ENCODE measurements at regions not wholly inside any gene's neighbourhood (a gene's known extent, or its start where the extent isn't known, plus 50 kb on each side); places are given as distances from the start of the nearest gene placed in this dataset.

DNA sequence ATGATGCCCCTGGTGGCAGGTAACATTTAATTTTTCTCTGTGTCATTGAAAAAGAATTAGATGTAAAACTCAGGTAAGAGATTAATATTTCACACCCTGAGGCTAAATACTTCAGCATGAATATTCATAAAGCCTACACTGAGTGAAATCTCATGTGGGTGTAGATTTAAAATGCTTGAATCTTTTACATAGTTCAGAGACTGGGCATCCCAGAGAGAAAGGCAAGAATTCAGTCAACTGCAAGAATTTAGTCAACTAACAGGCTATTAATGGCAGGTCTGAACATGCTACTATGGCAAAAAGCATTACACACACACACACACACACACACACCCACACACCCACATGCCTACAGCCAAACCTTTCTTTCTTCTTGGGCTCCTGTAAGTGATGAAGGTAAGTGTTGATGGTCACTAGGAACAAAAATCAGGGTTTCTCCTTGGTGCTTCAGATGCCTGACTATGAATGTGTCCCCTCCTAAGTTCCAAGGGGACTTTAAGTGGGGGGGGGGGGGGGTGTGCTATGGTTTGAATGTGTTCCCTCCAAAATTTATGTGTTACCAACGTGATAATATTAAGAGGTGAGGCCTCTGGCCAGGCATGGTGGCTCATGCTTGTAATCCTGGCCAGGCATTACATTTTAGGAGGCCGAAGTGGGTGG, 63.7 kb upstream of the PSMD7 start:
- ATAC-seq (no peak), DNase-seq (no peak)
- intact Hi-C loops (cut with micrococcal nuclease): no loop called here
- Mint-ChIP-seq H3K27ac (no peak overlapping the region), H3K27me3 (peaks cover 1% of the 10 kb centered on the region), H3K4me1 (ENCODE audit: low read depth) (no peaks in the 10 kb centered on the region), H3K9me3 (no peaks in the 10 kb centered on the region), H3K36me3 (ENCODE audit: low read depth) (no peaks in the 10 kb centered on the region), H3K4me3 (no peak overlapping the region)
- CTCF ChIA-PET: no interaction called here
- TF ChIP-seq, protein P1, sequence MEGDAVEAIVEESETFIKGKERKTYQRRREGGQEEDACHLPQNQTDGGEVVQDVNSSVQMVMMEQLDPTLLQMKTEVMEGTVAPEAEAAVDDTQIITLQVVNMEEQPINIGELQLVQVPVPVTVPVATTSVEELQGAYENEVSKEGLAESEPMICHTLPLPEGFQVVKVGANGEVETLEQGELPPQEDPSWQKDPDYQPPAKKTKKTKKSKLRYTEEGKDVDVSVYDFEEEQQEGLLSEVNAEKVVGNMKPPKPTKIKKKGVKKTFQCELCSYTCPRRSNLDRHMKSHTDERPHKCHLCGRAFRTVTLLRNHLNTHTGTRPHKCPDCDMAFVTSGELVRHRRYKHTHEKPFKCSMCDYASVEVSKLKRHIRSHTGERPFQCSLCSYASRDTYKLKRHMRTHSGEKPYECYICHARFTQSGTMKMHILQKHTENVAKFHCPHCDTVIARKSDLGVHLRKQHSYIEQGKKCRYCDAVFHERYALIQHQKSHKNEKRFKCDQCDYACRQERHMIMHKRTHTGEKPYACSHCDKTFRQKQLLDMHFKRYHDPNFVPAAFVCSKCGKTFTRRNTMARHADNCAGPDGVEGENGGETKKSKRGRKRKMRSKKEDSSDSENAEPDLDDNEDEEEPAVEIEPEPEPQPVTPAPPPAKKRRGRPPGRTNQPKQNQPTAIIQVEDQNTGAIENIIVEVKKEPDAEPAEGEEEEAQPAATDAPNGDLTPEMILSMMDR (IDR thresholded peaks at IDR 0.05): no peak
- POLR2A ChIA-PET: no interaction called here

- TF ChIP-seq, protein P1 (IDR thresholded peaks at IDR 0.05): no peak
- CTCF ChIA-PET: no interaction called here
- no peaks in the 10 kb centered on the region for H3K36me3 Mint-ChIP-seq (ENCODE audit: low read depth)
- H3K4me1 Mint-ChIP-seq (ENCODE audit: low read depth): no peaks in the 10 kb centered on the region
- intact Hi-C loops (cut with micrococcal nuclease): no loop called here
- ATAC-seq (no peak), DNase-seq (no peak)
- POLR2A ChIA-PET: no interaction called here
- no peaks in the 10 kb centered on the region for H3K9me3 Mint-ChIP-seq
- H3K4me3 Mint-ChIP-seq: no peak overlapping the region
- peaks cover 4% of the 10 kb centered on the region for H3K27me3 Mint-ChIP-seq
- H3K27ac Mint-ChIP-seq: no peak overlapping the region
These were observed 66.5 kb upstream of the PSMD7 start for GRCh38 chr16:74230126-74230525.

GRCh38 chr16:74226338-74226954, 70.2 kb upstream of the PSMD7 start:
- CTCF ChIA-PET: interaction anchor here (1.0 to 1.8 kb wide), 4 partner anchors 8 to 219 kb away, joined by 3 to 4 read pairs (median 4); no protein-coding TSS in a partner anchor
- POLR2A ChIA-PET: no interaction called here
- intact Hi-C loops (cut with micrococcal nuclease): no loop called here
- H3K4me3 Mint-ChIP-seq: no peak overlapping the region
- no peaks in the 10 kb centered on the region for H3K9me3 Mint-ChIP-seq
- no peak overlapping the region for H3K27ac Mint-ChIP-seq
- TF ChIP-seq, protein P1 (IDR thresholded peaks at IDR 0.05): peak; percentile 19
- no peaks in the 10 kb centered on the region for H3K4me1 Mint-ChIP-seq (ENCODE audit: low read depth)
- ATAC-seq (no peak), DNase-seq (no peak)
- no peaks in the 10 kb centered on the region for H3K36me3 Mint-ChIP-seq (ENCODE audit: low read depth)
- H3K27me3 Mint-ChIP-seq: peaks cover 5% of the 10 kb centered on the region

DNA sequence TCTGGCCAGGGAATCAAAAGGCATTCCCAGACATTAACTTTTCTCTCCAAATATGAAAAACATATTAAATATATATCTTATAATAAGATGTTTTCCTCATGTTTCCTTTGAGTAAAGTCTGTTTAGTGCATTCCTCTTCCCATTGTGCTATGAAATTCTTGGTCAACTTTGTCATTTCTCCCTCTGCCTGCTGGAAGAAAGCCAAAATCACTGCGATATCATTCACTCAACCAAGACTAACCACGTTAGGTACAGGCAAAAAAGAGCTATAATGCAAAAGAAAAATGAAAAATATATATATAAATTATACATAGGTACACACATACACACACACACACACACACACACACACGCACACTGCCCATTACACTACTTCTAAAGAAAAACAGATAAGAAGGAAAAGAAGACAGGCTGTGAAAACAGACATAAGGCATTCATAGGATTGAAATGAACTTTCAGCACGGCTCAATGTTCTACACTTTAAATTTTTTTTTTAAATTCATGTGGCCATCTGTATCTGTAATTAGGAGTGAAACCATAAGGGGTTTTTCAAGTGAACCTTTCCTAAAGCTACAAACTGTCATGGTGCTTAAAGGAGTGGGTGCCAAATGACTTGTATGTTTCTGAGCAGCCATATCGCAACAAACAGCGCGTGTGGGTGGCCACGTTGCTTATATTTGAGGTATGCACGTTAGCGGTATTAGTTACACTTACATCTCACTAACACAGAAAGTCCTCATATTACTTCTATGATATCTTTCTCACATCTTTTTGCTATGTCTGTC, 71.6 kb upstream of the PSMD7 start:
- H3K27me3 Mint-ChIP-seq: peaks cover 5% of the 10 kb centered on the region
- ChIA-PET POLR2A (no interaction called here), CTCF (interaction anchor here (1.8 kb wide), 1 partner anchor 17 kb away, joined by 4 read pairs; no protein-coding TSS in a partner anchor)
- H3K9me3 Mint-ChIP-seq: no peaks in the 10 kb centered on the region
- H3K36me3 Mint-ChIP-seq (ENCODE audit: low read depth): no peaks in the 10 kb centered on the region
- H3K27ac Mint-ChIP-seq: no peak overlapping the region
- intact Hi-C loops (cut with micrococcal nuclease): no loop called here
- no peak overlapping the region for H3K4me3 Mint-ChIP-seq
- no peak for DNase-seq
- ATAC-seq: no peak
- H3K4me1 Mint-ChIP-seq (ENCODE audit: low read depth): no peaks in the 10 kb centered on the region
- TF ChIP-seq, protein P1 (IDR thresholded peaks at IDR 0.05): no peak

DNA sequence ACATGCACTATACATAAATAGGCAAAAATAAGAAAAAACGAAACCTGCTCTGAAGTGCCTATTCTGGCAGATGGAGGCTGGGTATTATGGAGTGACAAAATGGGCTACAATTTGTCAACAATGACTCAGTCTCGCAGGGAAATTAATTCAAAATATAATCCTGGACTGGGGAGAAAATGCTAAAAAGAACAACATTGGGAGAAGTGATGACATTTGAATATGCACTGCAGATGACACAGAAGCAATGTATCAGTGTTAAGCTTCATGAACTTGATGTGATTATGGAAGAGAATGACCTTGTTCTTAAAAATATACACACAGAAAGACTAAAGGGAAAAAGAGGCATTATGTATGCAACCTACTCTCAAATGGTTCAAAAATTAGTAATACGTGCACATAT, 74.8 kb upstream of the PSMD7 start:
- H3K9me3 Mint-ChIP-seq: no peaks in the 10 kb centered on the region
- no peaks in the 10 kb centered on the region for H3K4me1 Mint-ChIP-seq (ENCODE audit: low read depth)
- ChIA-PET CTCF (interaction anchor here (0.6 to 1.1 kb wide), 2 partner anchors 10 to 1816 kb away, joined by 3 to 4 read pairs; no protein-coding TSS in a partner anchor), POLR2A (no interaction called here)
- no peak overlapping the region for H3K27ac Mint-ChIP-seq
- no peak for ATAC-seq
- intact Hi-C loops (cut with micrococcal nuclease): no loop called here
- no peaks in the 10 kb centered on the region for H3K36me3 Mint-ChIP-seq (ENCODE audit: low read depth)
- H3K4me3 Mint-ChIP-seq: no peak overlapping the region
- TF ChIP-seq, protein P1 (IDR thresholded peaks at IDR 0.05): no peak
- no peak for DNase-seq
- peaks cover 6% of the 10 kb centered on the region for H3K27me3 Mint-ChIP-seq
